ENCODE measurements at regions not wholly inside any gene's neighbourhood (a gene's known extent, or its start where the extent isn't known, plus 50 kb on each side); places are given as distances from the start of the nearest gene placed in this dataset.
A peak's percentile ranks its signal among the peaks of the same experiment; 100 is the strongest.

DNA sequence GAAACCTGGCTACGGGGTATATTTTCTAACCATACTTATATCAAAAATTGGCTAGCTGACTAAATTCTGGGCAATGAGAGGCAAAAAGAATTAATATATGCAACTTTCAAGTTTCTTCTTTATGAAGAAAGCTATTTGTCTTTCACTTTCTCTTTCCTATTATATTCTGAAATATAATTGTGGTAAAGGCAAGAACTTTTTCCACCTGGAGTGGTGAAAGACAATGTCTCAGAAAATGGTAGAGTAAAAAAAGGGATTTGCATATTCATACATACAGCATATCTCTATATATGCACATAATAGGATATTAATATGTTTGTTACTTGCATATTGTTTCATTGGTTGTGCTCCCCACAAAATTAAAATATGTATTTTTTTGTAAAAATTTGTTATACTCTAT lies 793.8 kb downstream of the PLA2G4A start:
- no peak for DNase-seq (ENCODE audit: extremely low read depth, low read depth, low spot score)

DNA sequence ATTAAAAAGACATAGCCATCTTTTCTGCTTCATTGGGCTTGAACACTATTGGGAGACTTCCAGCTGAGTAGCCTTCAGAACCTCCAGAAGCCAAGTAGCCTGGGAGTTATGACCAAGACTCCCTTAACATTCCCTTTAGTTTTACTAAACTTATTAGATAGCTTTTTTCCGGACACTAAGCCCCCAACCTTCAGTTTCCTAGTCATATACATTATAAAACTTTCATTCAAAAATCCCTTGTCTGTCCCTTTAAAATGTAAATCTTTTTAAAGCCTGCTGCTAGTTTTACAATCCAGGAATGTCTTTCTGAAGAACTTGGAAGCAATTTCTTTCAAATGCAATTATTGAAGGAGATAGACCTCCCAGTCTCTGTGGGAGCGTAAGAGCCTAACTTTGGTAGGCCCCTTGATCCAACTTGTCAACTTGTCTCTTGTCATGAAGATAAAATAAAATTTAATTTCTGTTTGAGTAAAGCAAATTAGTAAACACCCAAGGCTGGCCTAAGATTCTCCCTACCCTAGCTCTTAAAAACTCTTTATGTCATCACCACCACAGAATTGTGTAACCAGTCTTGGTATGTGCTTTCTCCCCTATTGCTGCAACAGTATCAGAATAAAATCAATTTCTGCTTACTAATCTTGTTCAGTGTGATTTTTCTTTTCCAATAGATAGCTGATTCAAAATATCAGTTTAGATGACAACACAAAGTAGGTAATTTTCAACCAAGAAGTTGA lies 796.2 kb downstream of the PLA2G4A start:
- DNase-seq (ENCODE audit: extremely low read depth, low read depth, low spot score): no peak

GRCh38 chr1:187626056-187626455 lies 797.3 kb downstream of the PLA2G4A start:
- DNase-seq (ENCODE audit: extremely low read depth, low read depth, low spot score): no peak

DNA sequence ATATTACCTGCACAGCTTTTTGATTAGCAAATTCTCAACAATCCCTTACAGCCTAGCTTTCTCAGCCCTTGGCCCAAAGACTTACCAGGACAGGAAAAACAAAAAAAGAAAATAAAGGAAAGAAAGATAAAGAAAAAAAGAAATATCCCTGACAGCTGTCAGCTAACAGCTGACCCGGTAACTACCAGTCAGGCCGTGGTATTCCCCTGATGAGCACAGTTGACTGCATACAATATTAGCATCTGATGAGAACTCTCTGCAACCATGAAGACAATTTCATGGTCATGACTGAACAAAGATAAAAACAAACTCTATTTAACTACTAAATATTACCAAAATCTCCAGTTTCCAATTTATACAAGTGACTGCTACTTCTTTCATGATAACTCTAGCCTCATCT lies 798.8 kb downstream of the PLA2G4A start:
- DNase-seq (ENCODE audit: extremely low read depth, low read depth, low spot score): no peak

- no peak for DNase-seq (ENCODE audit: extremely low read depth, low read depth, low spot score)
Measured at GRCh38 chr1:187629075-187629474, 800.3 kb downstream of the PLA2G4A start.

DNA sequence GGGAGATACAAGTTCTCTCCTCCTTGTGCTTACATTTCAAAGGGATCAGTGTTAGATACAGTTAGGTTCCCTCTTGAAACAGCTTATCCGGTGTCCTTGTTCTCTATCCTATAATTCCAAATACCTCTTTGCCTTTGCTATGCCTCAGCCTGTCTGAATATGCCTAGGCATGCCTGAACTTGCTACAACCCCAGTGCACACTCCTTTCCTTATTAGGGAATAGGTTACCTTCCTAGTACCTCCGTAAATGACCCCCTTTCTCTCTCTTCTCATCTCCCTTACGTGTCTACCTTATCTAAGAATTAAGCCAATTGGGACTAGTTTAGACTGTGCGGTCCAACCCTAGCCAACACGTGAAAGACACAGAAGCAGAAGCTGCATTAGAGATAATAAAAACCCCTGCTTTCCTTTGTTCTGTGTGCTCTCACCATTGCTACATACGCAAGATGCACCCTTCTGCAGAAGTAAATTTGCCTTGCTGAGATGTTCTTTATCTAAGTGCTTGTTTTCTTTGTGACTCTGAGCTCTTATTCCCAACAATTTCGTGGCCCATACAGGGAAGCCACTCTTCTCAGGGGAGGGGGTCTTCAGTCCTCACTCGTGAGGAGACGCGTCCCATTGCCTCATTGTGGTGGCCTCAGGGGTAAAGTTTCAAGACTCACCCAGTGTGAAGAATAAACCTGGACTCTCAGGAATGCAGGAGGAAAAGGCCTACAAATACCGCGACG lies 802.1 kb downstream of the PLA2G4A start:
- DNase-seq (ENCODE audit: extremely low read depth, low read depth, low spot score): no peak

- no peak for DNase-seq (ENCODE audit: extremely low read depth, low read depth, low spot score)
Measured at GRCh38 chr1:187631381-187631675, 802.6 kb downstream of the PLA2G4A start.

GRCh38 chr1:187631984-187632383 lies 803.2 kb downstream of the PLA2G4A start:
- DNase-seq (ENCODE audit: extremely low read depth, low read depth, low spot score): no peak

GRCh38 chr1:187634940-187635339 lies 806.2 kb downstream of the PLA2G4A start:
- no peak for DNase-seq (ENCODE audit: extremely low read depth, low read depth, low spot score)

DNA sequence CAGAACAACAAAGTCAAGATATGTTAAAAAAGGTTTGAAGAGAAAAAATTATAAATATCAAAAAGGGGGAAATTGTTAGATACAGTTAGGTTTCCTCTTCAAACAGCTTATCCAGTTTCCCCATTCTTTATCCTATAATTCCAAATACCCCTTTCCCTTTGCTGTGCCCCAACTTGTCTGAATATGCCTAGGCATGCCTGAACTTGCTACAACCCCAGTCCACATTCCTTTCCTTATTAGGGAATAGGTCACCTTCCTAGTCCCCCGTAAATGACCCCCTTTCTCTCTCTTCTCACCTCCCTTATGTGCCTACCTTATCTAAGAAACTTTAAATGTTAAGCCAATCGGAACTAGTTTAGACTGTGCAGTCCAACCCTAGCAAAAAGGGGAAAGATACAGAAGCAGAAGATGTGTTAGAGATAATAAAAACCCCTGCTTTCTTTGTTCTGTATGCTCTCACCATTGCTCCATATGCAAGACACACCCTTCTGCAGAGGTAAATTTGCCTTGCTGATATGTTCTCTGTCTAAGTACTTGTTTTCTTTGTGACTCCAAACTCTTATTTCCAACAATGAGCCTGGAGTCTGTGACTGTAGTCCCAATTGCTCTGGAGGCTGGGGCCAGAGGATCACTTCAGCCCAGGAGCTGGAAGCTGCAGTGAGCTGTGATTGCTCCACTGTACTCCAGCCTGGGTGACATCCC lies 810.1 kb downstream of the PLA2G4A start:
- no peak for DNase-seq (ENCODE audit: extremely low read depth, low read depth, low spot score)

DNA sequence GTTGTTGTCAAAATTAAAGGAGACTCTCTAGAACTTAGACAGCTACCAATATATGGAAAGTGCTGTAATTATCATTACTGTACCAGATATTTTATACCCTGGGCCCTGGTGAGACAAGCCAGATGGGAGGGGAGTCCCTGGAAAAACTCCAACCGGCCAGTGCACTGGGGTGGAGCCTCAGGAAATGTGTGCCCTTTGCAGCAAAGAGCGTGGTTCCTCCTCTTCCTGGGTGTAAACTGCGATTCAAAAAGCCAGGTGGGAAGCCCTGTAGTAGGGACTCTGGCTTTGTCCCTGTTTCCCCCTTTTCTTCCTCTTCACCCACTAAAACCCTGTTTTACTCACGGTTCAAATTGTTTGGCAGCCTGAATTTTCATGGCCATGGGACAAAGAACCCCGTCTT lies 812.3 kb downstream of the PLA2G4A start:
- DNase-seq (ENCODE audit: extremely low read depth, low read depth, low spot score): no peak

- DNase-seq (ENCODE audit: extremely low read depth, low read depth, low spot score): no peak
Measured at GRCh38 chr1:187641463-187641862, 812.7 kb downstream of the PLA2G4A start.

GRCh38 chr1:187641907-187642306 lies 813.2 kb downstream of the PLA2G4A start:
- no peak for DNase-seq (ENCODE audit: extremely low read depth, low read depth, low spot score)

- no peak for DNase-seq (ENCODE audit: extremely low read depth, low read depth, low spot score)
Measured at GRCh38 chr1:187645651-187646050, 816.9 kb downstream of the PLA2G4A start.

DNA sequence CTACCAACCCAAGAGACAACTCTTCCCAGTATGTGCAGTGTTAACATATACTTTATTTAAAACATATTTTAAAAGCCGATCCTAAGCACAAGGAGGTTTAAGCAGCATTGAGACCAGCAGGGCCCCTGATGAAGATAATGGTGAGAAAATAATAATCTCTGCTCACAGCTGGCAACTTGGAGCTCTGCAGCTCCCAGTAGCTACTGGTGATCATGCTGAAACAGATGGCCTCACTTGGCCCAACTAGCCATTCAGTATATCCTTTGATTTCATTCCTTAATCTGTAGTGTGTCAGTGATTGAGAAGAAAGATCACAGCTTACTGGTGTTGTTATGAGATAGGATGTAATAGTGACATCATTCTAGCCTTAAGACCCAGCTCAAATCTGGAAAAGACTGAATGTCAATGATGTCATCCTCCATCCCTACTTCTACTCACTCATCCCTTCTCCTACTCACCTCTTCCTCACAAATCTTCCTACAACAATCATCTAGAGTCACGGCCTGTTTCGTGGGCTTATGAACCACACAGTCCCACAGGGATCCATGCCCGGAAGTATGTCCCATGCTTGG lies 817.9 kb downstream of the PLA2G4A start:
- DNase-seq (ENCODE audit: extremely low read depth, low read depth, low spot score): no peak

DNA sequence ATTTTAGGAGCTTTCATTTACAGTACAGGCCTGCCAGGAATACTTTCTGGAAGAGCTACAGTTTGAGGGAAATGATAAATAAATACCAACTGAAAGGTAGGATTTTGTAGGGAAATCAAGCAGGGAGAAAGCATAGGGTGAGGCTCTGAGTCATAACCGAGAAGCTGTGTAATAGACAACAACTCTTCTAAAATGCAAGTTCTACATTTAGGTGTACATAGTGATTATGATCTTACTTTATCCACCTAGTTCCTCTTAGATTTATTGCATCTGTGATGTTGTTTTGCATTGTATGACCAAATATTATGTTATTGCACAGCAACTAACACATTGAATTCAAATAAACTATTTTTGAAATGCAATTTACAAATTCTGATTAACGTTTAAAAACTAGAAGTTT lies 819.3 kb downstream of the PLA2G4A start:
- DNase-seq (ENCODE audit: extremely low read depth, low read depth, low spot score): no peak

GRCh38 chr1:187654635-187655034 lies 825.9 kb downstream of the PLA2G4A start:
- no peak for DNase-seq (ENCODE audit: extremely low read depth, low read depth, low spot score)

DNA sequence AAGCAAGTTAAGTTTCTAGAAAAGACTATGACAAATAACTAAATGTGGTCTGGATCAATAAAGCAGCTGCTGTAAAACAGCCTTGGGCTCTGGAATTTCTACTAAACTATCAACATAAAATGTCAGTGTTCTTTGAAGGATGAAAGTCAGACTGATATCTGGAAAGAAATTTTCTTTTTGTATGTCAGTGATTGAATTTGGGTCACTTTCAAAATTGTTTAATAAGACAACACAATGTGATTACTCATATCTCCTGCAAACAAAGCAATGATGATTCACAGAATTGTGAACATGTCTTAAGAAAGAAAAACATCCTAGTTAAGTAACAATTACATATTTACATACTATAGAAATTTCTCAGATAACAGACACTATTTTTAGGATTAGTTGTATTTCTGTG lies 826.4 kb downstream of the PLA2G4A start:
- peak; percentile 20 for DNase-seq (ENCODE audit: extremely low read depth, low read depth, low spot score)

DNA sequence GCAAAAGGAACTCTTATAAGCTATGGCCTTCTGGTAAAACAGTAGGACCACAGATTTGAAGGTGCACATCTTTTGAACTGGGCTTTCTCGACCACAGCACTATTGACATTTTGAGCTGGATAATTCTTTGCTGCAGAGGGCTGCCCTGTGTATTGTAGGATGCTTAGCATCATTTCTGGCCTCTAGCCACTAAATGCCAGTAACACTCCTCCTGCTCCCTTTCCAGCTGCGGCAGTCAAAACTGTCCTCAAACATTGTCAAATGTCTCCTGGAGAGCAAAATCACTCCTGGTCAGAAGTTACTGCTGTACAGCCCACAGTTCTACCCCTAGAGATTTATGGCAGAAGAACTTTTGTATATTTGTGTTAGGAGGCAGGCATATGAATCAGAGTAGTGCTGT lies 836.7 kb downstream of the PLA2G4A start:
- DNase-seq (ENCODE audit: extremely low read depth, low read depth, low spot score): no peak

DNA sequence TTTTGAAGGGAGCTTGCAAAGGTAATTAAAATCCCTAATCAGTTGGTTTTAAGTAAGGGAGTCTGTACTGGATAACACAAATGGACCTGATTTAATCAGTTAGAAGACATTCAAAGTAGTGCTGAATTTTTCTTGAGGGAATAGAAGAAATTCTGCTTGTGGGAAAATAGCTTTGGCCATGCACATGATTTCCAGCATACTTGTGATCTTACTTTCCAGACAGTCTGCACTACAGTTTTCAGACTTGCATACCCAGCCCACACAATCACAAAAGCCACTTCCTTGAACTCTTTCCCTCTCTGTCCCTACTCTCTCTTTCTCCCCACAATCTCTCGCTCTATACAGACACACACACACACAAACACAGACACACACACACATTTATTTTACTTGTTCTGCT lies 852.1 kb downstream of the PLA2G4A start:
- no peak for DNase-seq (ENCODE audit: extremely low read depth, low read depth, low spot score)

- no peak for DNase-seq (ENCODE audit: extremely low read depth, low read depth, low spot score)
Measured at GRCh38 chr1:187682112-187682511, 853.4 kb downstream of the PLA2G4A start.

DNA sequence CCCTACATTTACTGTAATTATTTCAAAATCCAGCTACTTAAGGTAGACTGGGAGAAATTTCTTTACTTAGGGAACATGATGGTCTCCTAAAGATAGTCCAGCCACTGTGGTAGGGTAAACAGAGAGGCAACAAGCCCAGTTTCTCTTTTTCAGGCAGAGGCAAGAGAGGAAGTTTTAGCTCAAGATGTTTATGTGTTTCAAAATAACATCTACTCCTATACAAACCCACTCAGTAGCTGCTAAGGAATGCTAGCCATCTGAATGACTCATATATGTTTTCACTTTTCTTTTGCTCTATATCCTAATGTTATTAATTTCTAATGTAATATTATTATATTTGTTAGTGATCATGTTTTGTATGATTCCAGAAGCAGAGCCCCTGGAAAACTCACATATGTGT lies 856.6 kb downstream of the PLA2G4A start:
- no peak for DNase-seq (ENCODE audit: extremely low read depth, low read depth, low spot score)
